ENCODE measurements at regions not wholly inside any gene's neighbourhood (a gene's known extent, or its start where the extent isn't known, plus 50 kb on each side); places are given as distances from the start of the nearest gene placed in this dataset.

GRCh38 chr11:15874704-15875103 lies 481.6 kb downstream of the SOX6 start:
- in situ Hi-C loops (cut with HindIII; ENCODE audit: low pct_unique_long_range_greater_than_20kb, low sequenced_read_pairs) = no loop called here
- TF ChIP-seq JUND (IDR thresholded peaks at IDR 0.05; ENCODE audit: low read depth) = no peak
- no peak for DNase-seq (ENCODE audit: low read depth in 1 of 2, low spot score in 1 of 2)

- no peak for DNase-seq (ENCODE audit: low read depth in 1 of 2, low spot score in 1 of 2)
- TF ChIP-seq JUND (IDR thresholded peaks at IDR 0.05; ENCODE audit: low read depth) = no peak
- in situ Hi-C loops (cut with HindIII; ENCODE audit: low pct_unique_long_range_greater_than_20kb, low sequenced_read_pairs) = no loop called here
These were observed 481.0 kb downstream of the SOX6 start for GRCh38 chr11:15875393-15875792.

- in situ Hi-C loops (cut with HindIII; ENCODE audit: low pct_unique_long_range_greater_than_20kb, low sequenced_read_pairs) = no loop called here
- DNase-seq (ENCODE audit: low read depth in 1 of 2, low spot score in 1 of 2) = no peak
- TF ChIP-seq JUND (IDR thresholded peaks at IDR 0.05; ENCODE audit: low read depth) = no peak
These were observed 480.4 kb downstream of the SOX6 start for GRCh38 chr11:15875943-15876342.

- in situ Hi-C loops (cut with HindIII; ENCODE audit: low pct_unique_long_range_greater_than_20kb, low sequenced_read_pairs) = no loop called here
- no peak for DNase-seq (ENCODE audit: low read depth in 1 of 2, low spot score in 1 of 2)
- no peak for TF ChIP-seq JUND (IDR thresholded peaks at IDR 0.05; ENCODE audit: low read depth)
These were observed 477.6 kb downstream of the SOX6 start for GRCh38 chr11:15878756-15879155.

GRCh38 chr11:15880291-15880690 lies 476.1 kb downstream of the SOX6 start:
- no peak for TF ChIP-seq JUND (IDR thresholded peaks at IDR 0.05; ENCODE audit: low read depth)
- no peak for DNase-seq (ENCODE audit: low read depth in 1 of 2, low spot score in 1 of 2)
- in situ Hi-C loops (cut with HindIII; ENCODE audit: low pct_unique_long_range_greater_than_20kb, low sequenced_read_pairs) = no loop called here

GRCh38 chr11:15882876-15883454 lies 473.4 kb downstream of the SOX6 start:
- no peak for TF ChIP-seq JUND (IDR thresholded peaks at IDR 0.05; ENCODE audit: low read depth)
- in situ Hi-C loops (cut with HindIII; ENCODE audit: low pct_unique_long_range_greater_than_20kb, low sequenced_read_pairs) = no loop called here
- DNase-seq (ENCODE audit: low read depth in 1 of 2, low spot score in 1 of 2) = no peak

GRCh38 chr11:15883455-15883920 lies 472.9 kb downstream of the SOX6 start:
- DNase-seq (ENCODE audit: low read depth in 1 of 2, low spot score in 1 of 2) = no peak
- in situ Hi-C loops (cut with HindIII; ENCODE audit: low pct_unique_long_range_greater_than_20kb, low sequenced_read_pairs) = no loop called here
- TF ChIP-seq JUND (IDR thresholded peaks at IDR 0.05; ENCODE audit: low read depth) = no peak

GRCh38 chr11:15884141-15884540 lies 472.2 kb downstream of the SOX6 start:
- DNase-seq (ENCODE audit: low read depth in 1 of 2, low spot score in 1 of 2) = no peak
- no peak for TF ChIP-seq JUND (IDR thresholded peaks at IDR 0.05; ENCODE audit: low read depth)
- in situ Hi-C loops (cut with HindIII; ENCODE audit: low pct_unique_long_range_greater_than_20kb, low sequenced_read_pairs) = no loop called here

GRCh38 chr11:15884777-15885540 lies 471.4 kb downstream of the SOX6 start:
- in situ Hi-C loops (cut with HindIII; ENCODE audit: low pct_unique_long_range_greater_than_20kb, low sequenced_read_pairs) = no loop called here
- TF ChIP-seq JUND (IDR thresholded peaks at IDR 0.05; ENCODE audit: low read depth) = no peak
- DNase-seq (ENCODE audit: low read depth in 1 of 2, low spot score in 1 of 2) = no peak

GRCh38 chr11:15885854-15886253 lies 470.5 kb downstream of the SOX6 start:
- peak in 1 of 2 experiments; percentile 49 for DNase-seq (ENCODE audit: low read depth in 1 of 2, low spot score in 1 of 2)
- TF ChIP-seq JUND (IDR thresholded peaks at IDR 0.05; ENCODE audit: low read depth) = no peak
- in situ Hi-C loops (cut with HindIII; ENCODE audit: low pct_unique_long_range_greater_than_20kb, low sequenced_read_pairs) = no loop called here

GRCh38 chr11:15886299-15886698 lies 470.0 kb downstream of the SOX6 start:
- no peak for DNase-seq (ENCODE audit: low read depth in 1 of 2, low spot score in 1 of 2)
- TF ChIP-seq JUND (IDR thresholded peaks at IDR 0.05; ENCODE audit: low read depth) = no peak
- in situ Hi-C loops (cut with HindIII; ENCODE audit: low pct_unique_long_range_greater_than_20kb, low sequenced_read_pairs) = no loop called here

- in situ Hi-C loops (cut with HindIII; ENCODE audit: low pct_unique_long_range_greater_than_20kb, low sequenced_read_pairs) = no loop called here
- DNase-seq (ENCODE audit: low read depth in 1 of 2, low spot score in 1 of 2) = peak in 1 of 2 experiments; percentile 2
- TF ChIP-seq JUND (IDR thresholded peaks at IDR 0.05; ENCODE audit: low read depth) = no peak
These were observed 469.5 kb downstream of the SOX6 start for GRCh38 chr11:15886866-15887265.

GRCh38 chr11:15888556-15889345 lies 467.6 kb downstream of the SOX6 start:
- no peak for TF ChIP-seq JUND (IDR thresholded peaks at IDR 0.05; ENCODE audit: low read depth)
- in situ Hi-C loops (cut with HindIII; ENCODE audit: low pct_unique_long_range_greater_than_20kb, low sequenced_read_pairs) = no loop called here
- DNase-seq (ENCODE audit: low read depth in 1 of 2, low spot score in 1 of 2) = no peak
